Natural killer cell (primary cell): ENCODE measurements at regions not wholly inside any gene's neighbourhood (a gene's known extent, or its start where the extent isn't known, plus 50 kb on each side); places are given as distances from the start of the nearest gene placed in this dataset.

Experiments used
- ATAC-seq, 3 donors: fragments of 150-1000 bp in 2 of 3; fragments of 200-7000 bp in 1 of 3; cut with Tn5 transposase; 1 replicate in 1 of 3; 2 replicates in 2 of 3; pipeline ENCODE4 v1.10.0; 2021; ENCODE audit warnings: mild to moderate bottlenecking in 2 of 3, moderate library complexity in 2 of 3
- DNase-seq, 2 donors: peaks; one replicate each; pipeline versions ENCODE4 v3.0.0 to v3.0.0-alpha.2; 2013 to 2021; ENCODE audit warnings: mixed read lengths in 1 of 2
- H3K27ac ChIP-seq: one replicate; pipeline ENCODE4 v1.5.1; 2013; ENCODE audit warnings: mild to moderate bottlenecking, low read length
- H3K27me3 ChIP-seq: one replicate; pipeline ENCODE4 v1.6.1; 2013; ENCODE audit warnings: low read length; ENCODE audit not compliant: control insufficient read depth, insufficient read depth
- H3K36me3 ChIP-seq: one replicate; pipeline ENCODE4 v1.6.1; 2013; ENCODE audit warnings: low read length; ENCODE audit not compliant: control insufficient read depth, insufficient read depth
- H3K4me1 ChIP-seq: one replicate; pipeline ENCODE4 v1.6.1; 2013; ENCODE audit warnings: low read length; ENCODE audit not compliant: control insufficient read depth, insufficient read depth
- H3K4me3 ChIP-seq: one replicate; pipeline ENCODE4 v1.5.1; 2013; ENCODE audit warnings: low read length
- H3K9me3 ChIP-seq: one replicate; pipeline ENCODE4 v1.6.1; 2013; ENCODE audit warnings: low read length; ENCODE audit not compliant: control insufficient read depth, insufficient read depth
- H3K27ac Mint-ChIP-seq, 2 donors: one replicate each; pipeline ENCODE4 v1.8.0; 2022; ENCODE audit warnings: mild to moderate bottlenecking in 2 of 2, mixed read lengths in 2 of 2, moderate library complexity in 1 of 2
- H3K27me3 Mint-ChIP-seq, 2 donors: one replicate each; pipeline ENCODE4 v1.8.0; 2022; ENCODE audit warnings: low read depth in 2 of 2, mixed read lengths in 2 of 2
- H3K36me3 Mint-ChIP-seq: one replicate; pipeline ENCODE4 v1.8.0; 2022; ENCODE audit warnings: mixed read lengths
- H3K4me1 Mint-ChIP-seq, 2 donors: one replicate each; pipeline ENCODE4 v1.8.0; 2022; ENCODE audit warnings: mixed read lengths in 2 of 2
- H3K4me3 Mint-ChIP-seq: one replicate; pipeline ENCODE4 v1.8.0; 2022; ENCODE audit warnings: mild to moderate bottlenecking, moderate library complexity, mixed read lengths
- H3K9me3 Mint-ChIP-seq, 2 donors: one replicate each; pipeline ENCODE4 v1.8.0; 2022; ENCODE audit warnings: mixed read lengths in 2 of 2
- CTCF ChIP-seq: fragments of 200-600 bp; IDR thresholded peaks from one replicate; pipeline ENCODE4 v1.8.0; 2022; ENCODE audit warnings: antibody characterized with exemption
- WGBS: methylation state at CpG from one replicate; pipeline ENCODE4 v1.1.7; 2013; ENCODE audit warnings: missing lambda C conversion rate; ENCODE audit not compliant: insufficient coverage; 5-methylcytosine and 5-hydroxymethylcytosine counted together
- intact Hi-C: fragments of 100-400 bp; cut with micrococcal nuclease; formaldehyde crosslinking; loops from one replicate; pipeline ENCODE4 v1.14.2; 2022

GRCh38 chr11:37298173-37298572 lies 700.1 kb upstream of the RAG2 start:
- Mint-ChIP-seq H3K4me3 (no peak overlapping the region), H3K9me3 (peaks cover 15 to 22% of the 10 kb centered on the region in 2 donors), H3K4me1 (no peaks in the 10 kb centered on the region), H3K36me3 (peaks cover 5% of the 10 kb centered on the region), H3K27ac (no peak overlapping the region), H3K27me3 (no peaks in the 10 kb centered on the region)
- TF ChIP-seq CTCF: no peak
- Histone ChIP-seq H3K27ac (no peak overlapping the region), H3K27me3 (no peaks in the 10 kb centered on the region), H3K4me1 (no peaks in the 10 kb centered on the region), H3K4me3 (no peak overlapping the region), H3K36me3 (no peaks in the 10 kb centered on the region), H3K9me3 (peaks cover 6% of the 10 kb centered on the region)
- DNase-seq: no peak
- intact Hi-C loops: no loop called here
- 83% methylated on average over 2 of the region's 2 CpGs for WGBS
- ATAC-seq: no peak

- intact Hi-C loops: no loop called here
- no peak overlapping the region for H3K4me3 Mint-ChIP-seq
- no peaks in the 10 kb centered on the region for H3K4me1 Mint-ChIP-seq
- H3K4me3 ChIP-seq: no peak overlapping the region
- no peak for DNase-seq
- H3K4me1 ChIP-seq: no peaks in the 10 kb centered on the region
- H3K9me3 ChIP-seq: no peaks in the 10 kb centered on the region
- TF ChIP-seq CTCF: no peak
- no peaks in the 10 kb centered on the region for H3K36me3 Mint-ChIP-seq
- H3K9me3 Mint-ChIP-seq: peaks cover 9 to 15% of the 10 kb centered on the region in 2 donors
- H3K27me3 Mint-ChIP-seq: no peaks in the 10 kb centered on the region
- H3K36me3 ChIP-seq: no peaks in the 10 kb centered on the region
- WGBS: 69% methylated on average over 3 of the region's 3 CpGs
- H3K27me3 ChIP-seq: no peaks in the 10 kb centered on the region
- ATAC-seq: no peak
- no peak overlapping the region for H3K27ac ChIP-seq
- H3K27ac Mint-ChIP-seq: no peak overlapping the region
Observed at GRCh38 chr11:37286890-37287289, 688.9 kb upstream of the RAG2 start.

GRCh38 chr11:37282367-37282766 lies 684.3 kb upstream of the RAG2 start:
- no peak for DNase-seq
- no peak overlapping the region for H3K4me3 Mint-ChIP-seq
- intact Hi-C loops: no loop called here
- peaks cover 9% of the 10 kb centered on the region for H3K36me3 Mint-ChIP-seq
- no peak for ATAC-seq
- no peaks in the 10 kb centered on the region for H3K27me3 Mint-ChIP-seq
- H3K27ac ChIP-seq: no peak overlapping the region
- no peaks in the 10 kb centered on the region for H3K4me1 ChIP-seq
- no peak for TF ChIP-seq CTCF
- no peaks in the 10 kb centered on the region for H3K9me3 ChIP-seq
- no peak overlapping the region for H3K27ac Mint-ChIP-seq
- no peaks in the 10 kb centered on the region for H3K4me1 Mint-ChIP-seq
- no peaks in the 10 kb centered on the region for H3K27me3 ChIP-seq
- no peaks in the 10 kb centered on the region for H3K36me3 ChIP-seq
- H3K4me3 ChIP-seq: no peak overlapping the region
- peaks cover 11 to 16% of the 10 kb centered on the region in 2 donors for H3K9me3 Mint-ChIP-seq

GRCh38 chr11:37280200-37280599 lies 682.2 kb upstream of the RAG2 start:
- no peak overlapping the region for H3K4me3 ChIP-seq
- intact Hi-C loops: no loop called here
- peaks cover 10 to 12% of the 10 kb centered on the region in 2 donors for H3K9me3 Mint-ChIP-seq
- no peaks in the 10 kb centered on the region for H3K27me3 ChIP-seq
- WGBS: 91% methylated on average over 2 of the region's 2 CpGs
- no peak for DNase-seq
- no peak overlapping the region for H3K4me3 Mint-ChIP-seq
- H3K36me3 ChIP-seq: no peaks in the 10 kb centered on the region
- H3K4me1 Mint-ChIP-seq: no peaks in the 10 kb centered on the region
- no peak for ATAC-seq
- peaks cover 9% of the 10 kb centered on the region for H3K36me3 Mint-ChIP-seq
- H3K27me3 Mint-ChIP-seq: no peaks in the 10 kb centered on the region
- no peaks in the 10 kb centered on the region for H3K4me1 ChIP-seq
- no peak overlapping the region for H3K27ac Mint-ChIP-seq
- no peak overlapping the region for H3K27ac ChIP-seq
- TF ChIP-seq CTCF: no peak
- H3K9me3 ChIP-seq: no peaks in the 10 kb centered on the region
